ENCODE measurements at regions not wholly inside any gene's neighbourhood (a gene's known extent, or its start where the extent isn't known, plus 50 kb on each side); places are given as distances from the start of the nearest gene placed in this dataset.

- TF ChIP-seq GATA2 (IDR thresholded peaks at IDR 0.05; ENCODE audit: low read depth, low read length), result no peak
- TF ChIP-seq GATA3 (IDR thresholded peaks at IDR 0.05; ENCODE audit: low read depth, low read length), result no peak
Measured at GRCh38 chr1:83011265-83011664, 987.7 kb downstream of the TTLL7 start.
